ENCODE measurements at regions not wholly inside any gene's neighbourhood (a gene's known extent, or its start where the extent isn't known, plus 50 kb on each side); places are given as distances from the start of the nearest gene placed in this dataset.

- no peak for DNase-seq
These were observed 660.4 kb downstream of the VRK1 start for GRCh38 chr14:97457575-97458085.

GRCh38 chr14:97458255-97458654 is 661.1 kb downstream of the VRK1 start:
- no peak for DNase-seq

- DNase-seq, result no peak
These were observed 661.7 kb downstream of the VRK1 start for GRCh38 chr14:97458661-97459579.

DNA sequence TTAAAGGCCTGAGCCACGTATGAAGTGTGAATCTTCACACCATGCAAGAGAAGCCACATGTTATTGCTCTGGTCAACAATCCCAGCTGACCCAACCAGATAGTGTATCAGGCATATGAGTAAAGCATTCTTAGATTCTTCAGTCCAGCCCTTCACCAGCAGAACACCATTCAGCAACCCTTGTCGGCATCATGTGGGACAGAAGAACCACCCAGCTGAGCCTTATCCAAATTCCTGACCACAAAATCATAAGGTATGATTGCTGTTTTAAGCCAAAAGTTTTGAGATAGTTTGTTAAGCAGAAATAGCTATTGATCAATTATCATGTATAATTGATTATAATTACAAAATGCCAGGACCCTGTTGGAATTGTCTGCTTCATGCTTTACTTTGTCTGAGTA is 664.9 kb downstream of the VRK1 start:
- no peak for DNase-seq

GRCh38 chr14:97468220-97468619 is 671.0 kb downstream of the VRK1 start:
- no peak for DNase-seq

GRCh38 chr14:97477353-97477752 is 680.2 kb downstream of the VRK1 start:
- no peak for DNase-seq

GRCh38 chr14:97485201-97485600 is 688.0 kb downstream of the VRK1 start:
- DNase-seq, result no peak

GRCh38 chr14:97486601-97487120 is 689.5 kb downstream of the VRK1 start:
- DNase-seq, result no peak

- no peak for DNase-seq
These were observed 692.6 kb downstream of the VRK1 start for GRCh38 chr14:97489750-97490149.

DNA sequence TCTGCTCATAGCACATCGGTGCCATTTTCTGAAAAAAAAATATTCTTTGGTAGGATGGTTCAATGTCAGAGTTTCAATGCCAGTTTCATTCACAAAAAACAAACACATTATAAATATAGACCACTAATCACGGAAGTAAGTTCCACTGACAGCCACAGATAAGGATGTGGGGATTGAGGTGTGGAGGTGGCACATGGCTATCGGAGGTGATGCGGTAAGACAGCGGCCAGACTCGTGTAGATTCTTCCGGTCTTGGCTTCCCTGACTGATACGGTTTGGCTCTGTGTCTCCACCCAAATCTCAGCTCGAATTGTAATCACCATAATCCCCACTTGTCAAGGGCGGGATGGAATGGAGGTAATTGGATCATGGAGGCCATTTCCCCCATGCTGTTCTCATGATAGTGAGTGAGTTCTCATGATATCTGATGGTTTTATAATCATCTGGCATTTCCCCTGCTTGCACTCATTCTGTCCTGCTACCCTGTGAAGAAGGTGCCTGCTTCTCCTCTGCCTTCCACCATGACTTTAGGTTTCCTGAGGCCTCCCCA is 693.4 kb downstream of the VRK1 start:
- DNase-seq, result no peak

- DNase-seq, result no peak
These were observed 694.5 kb downstream of the VRK1 start for GRCh38 chr14:97491697-97492096.

- no peak for DNase-seq
These were observed 702.8 kb downstream of the VRK1 start for GRCh38 chr14:97499790-97500481.

GRCh38 chr14:97506626-97507025 is 709.4 kb downstream of the VRK1 start:
- DNase-seq, result no peak

- no peak for DNase-seq
These were observed 716.7 kb downstream of the VRK1 start for GRCh38 chr14:97513891-97514290.

DNA sequence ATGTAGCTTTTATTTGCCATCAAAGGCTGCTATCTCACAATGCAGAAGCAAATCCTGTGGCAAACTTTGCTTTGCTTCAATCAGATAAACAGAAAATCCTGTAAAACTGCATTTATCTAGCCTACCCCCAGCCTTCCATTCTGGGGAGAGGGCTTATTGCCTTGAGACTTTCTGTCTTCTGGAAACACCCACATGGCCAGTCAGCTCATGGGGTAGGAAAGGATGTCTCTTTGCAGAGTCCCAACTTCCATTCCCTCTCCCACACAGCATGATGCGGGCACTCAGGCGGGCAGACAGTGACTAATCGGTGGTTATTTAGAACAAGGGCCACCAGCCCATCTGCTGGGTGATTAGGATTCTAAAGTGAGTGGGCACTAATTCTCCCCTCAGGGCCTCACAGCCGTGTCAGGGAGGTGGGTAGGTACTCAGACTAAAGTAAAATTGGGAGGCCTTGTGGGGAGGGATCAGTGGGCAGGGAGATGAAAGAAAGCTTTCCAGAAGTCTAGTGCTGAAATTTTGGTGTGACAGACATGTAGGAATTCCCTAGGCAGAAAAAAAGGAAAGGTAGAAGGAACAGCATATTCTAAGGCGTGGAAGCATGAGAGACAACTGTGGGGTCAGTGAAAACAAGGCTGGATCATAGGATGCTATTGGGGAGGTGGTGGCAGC is 720.5 kb downstream of the VRK1 start:
- DNase-seq, result no peak

- no peak for DNase-seq
These were observed 726.8 kb downstream of the VRK1 start for GRCh38 chr14:97523936-97524335.

DNA sequence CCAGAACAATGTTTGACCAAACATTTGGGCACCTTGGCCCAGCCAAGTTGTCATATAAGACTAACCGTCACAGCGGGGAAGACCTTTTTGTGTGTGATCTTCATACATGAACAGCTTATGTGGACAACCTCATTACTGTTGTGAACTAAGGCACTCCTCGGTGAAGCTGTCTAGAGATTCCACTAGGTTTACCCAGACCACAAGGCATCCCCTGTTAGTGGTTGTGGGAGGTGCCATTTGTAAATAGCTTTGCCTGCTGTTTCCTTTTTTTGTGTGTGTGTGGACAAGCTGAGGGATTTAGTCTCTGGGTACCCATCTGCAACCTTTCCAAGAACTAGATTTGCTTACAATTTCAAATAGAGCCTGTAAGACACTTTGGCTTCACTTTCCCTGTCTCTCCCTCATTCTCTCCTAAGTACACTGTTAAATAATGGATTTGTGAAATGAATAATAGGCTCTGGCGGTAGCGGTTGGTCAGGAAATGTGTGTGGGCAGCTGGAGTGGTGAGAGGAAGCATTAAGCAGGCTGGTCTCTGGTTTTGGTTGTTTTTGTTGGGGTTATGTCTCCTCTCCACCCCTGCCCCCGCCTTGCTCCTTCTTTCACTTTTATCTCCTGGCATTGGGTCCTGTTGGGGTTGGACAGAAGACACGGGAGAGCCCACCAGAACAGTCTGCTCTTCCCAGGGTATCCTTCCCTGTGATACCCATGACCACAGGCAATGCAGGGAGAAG is 727.6 kb downstream of the VRK1 start:
- DNase-seq, result no peak

DNA sequence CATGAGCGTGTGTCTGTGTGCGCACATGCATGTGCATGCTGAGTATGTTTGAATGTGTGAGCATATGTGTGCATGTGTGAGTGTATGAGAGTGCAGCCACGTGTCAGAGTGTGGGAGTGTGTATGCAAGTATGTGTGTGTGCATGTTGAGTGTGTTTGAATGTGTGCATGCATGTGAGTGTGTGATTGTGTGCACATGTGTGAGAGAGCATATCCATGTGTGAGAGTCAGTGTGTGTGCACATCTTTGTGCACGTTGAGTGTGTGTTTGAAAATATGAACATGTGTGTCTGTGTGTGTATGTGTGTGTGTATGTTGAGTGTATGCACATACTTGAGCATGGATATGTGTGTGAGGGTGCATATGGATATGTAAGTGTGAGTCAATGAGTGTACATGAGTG is 730.8 kb downstream of the VRK1 start:
- DNase-seq, result no peak

DNA sequence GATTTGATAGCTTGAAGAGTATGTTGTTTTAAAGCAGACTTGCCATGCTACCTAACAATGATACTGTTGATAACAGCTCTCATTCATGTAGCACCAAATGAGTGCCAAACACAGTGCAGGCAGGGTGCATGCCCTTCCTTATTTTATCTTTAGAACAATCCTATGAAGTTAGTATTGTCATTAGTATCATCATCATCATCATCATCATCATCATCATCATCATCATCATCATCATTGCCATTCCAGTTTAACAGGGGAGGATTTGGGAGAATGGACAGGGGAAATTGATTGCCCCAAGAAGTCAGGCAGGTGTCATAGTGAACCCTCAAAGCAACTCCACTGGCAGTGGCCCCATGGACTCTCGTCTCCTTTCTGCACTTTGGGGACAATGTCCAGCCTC is 734.9 kb downstream of the VRK1 start:
- no peak for DNase-seq

GRCh38 chr14:97536421-97536820 is 739.2 kb downstream of the VRK1 start:
- DNase-seq, result no peak

- no peak for DNase-seq
These were observed 741.7 kb downstream of the VRK1 start for GRCh38 chr14:97538749-97539410.

DNA sequence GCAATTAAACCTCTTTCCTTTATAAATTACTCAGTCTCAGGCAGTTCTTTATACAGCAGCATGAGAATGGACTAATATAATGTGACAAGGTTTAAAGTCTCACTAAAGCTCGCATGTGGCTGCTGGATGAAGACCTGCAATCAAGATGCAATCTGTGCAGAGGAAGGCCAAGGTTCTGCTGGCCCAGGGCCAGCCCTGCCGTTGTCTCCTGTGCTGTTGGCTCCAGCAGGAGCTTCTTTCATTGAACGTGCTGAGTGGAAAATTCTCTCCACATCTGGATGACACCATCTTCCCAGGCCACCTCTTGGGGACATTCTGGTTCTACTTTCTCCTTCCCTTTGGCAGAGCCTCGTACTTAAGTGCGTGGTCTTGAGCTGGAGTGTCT is 742.2 kb downstream of the VRK1 start:
- DNase-seq, result no peak
